Smooth muscle cell of the brain vasculature (primary cell): ENCODE measurements at regions not wholly inside any gene's neighbourhood (a gene's known extent, or its start where the extent isn't known, plus 50 kb on each side); places are given as distances from the start of the nearest gene placed in this dataset.
"Not testable (repeated sequence)": the region's sequence is repeated elsewhere in the genome, so short reads cannot be mapped to it uniquely, and the experiment has no call there.

ENCODE experiments used
- DNase-seq: peaks from one replicate; pipeline ENCODE4 v3.0.0-alpha.2; 2012; ENCODE audit warnings: low read depth, low spot score

GRCh38 chr16:27638833-27639560 is 89.1 kb downstream of the KATNIP start:
- no peak for DNase-seq

- DNase-seq, result peak; percentile 37
Observed at GRCh38 chr16:27639561-27640276, 89.8 kb downstream of the KATNIP start.

GRCh38 chr16:27640277-27640600 is 90.3 kb downstream of the KATNIP start:
- no peak for DNase-seq

DNA sequence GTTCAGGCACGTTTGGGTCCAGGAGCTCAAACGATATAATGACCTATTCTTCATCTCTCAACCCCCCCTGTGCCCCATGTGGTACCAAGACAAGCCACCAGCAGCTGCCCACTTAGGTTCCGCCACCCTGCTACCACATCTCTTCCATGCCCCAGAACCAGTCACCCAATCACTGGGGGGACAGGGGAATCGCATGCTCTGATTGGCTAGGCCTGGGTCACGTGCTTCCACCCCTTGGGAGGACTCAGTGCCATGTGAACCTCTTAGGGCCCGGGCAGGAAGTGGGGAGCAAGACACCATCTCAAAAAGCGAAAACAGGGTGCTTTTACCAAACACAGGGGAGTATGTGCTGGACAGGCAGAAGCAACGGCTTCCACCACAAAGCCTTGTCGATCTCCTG is 91.3 kb downstream of the KATNIP start:
- no peak for DNase-seq

GRCh38 chr16:27641734-27642415 is 91.9 kb downstream of the KATNIP start:
- DNase-seq, result not testable (repeated sequence)

- DNase-seq, result no peak
Observed at GRCh38 chr16:27642756-27643155, 92.8 kb downstream of the KATNIP start.

DNA sequence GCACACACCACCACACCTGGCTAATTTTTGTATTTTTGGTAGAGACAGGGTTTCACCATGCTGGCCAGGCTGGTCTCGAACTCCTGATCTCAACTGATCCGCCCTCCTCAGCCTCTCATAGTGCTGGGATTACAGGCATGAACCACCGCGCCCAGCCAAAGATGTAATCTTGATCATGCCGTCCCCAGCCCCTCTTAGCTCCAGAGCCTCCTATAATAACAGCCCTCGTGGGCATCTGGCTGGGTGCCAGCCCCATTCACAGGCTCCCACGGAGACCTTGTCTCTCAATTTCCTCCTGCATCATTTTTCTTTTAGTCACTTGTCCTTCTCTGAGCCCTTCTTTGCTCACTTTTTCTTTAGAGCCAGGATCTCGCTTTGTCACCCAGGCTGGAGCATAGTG is 94.2 kb downstream of the KATNIP start:
- DNase-seq, result no peak

DNA sequence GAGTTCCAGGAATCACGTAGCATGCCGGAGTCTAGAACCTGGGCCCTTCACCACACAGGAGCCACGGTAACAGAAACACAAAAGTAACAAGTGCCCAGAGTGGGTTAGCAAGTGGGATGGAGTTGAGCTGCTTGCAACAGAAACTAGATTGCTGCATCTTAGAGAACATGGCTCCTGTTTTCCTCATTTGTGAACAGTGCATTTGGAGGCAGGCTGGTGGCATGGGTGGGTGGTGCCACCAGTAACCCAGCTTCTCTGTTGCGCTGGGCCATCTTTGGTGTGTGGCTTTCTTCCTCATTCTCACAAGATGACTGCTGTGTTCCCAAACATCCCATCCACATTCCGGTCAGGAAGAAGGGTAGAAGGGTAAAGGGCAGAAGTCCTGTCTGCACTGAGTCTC is 95.5 kb downstream of the KATNIP start:
- no peak for DNase-seq

- DNase-seq, result no peak
Observed at GRCh38 chr16:27646806-27647205, 96.9 kb downstream of the KATNIP start.

GRCh38 chr16:27649021-27649420 is 99.1 kb downstream of the KATNIP start:
- DNase-seq, result no peak

DNA sequence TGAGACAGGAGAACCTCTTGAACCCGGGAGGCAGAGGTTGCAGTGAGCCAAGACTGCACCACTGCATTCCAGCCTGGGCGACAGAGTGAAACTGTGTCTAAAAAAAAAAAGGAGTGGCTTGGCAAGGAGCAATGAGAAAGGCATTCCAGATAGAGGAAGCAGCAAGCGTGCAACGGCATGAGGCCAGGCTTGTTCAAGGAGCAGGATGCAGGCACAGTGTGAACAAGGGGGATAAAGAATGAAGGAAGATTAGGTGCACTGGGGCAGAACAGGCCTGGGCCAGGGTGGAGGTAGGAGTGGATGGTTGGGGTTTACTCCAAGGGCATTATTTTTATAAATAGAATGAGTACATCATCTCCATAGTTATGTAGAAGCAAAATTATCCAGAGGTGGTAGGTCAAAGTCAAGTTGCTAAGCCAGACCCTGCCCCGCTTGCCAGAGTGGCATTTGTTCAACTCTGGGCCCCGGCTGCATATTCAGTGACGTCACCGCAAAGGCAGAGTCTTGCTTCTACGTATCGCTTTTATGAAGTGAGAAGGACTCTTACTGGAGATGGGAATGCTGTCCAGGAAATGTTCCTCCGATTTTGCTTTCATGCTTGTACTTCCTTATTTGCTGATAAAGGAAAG is 100.2 kb downstream of the KATNIP start:
- DNase-seq, result no peak

GRCh38 chr16:27651301-27651700 is 101.4 kb downstream of the KATNIP start:
- no peak for DNase-seq

GRCh38 chr16:27657811-27658210 is 107.9 kb downstream of the KATNIP start:
- DNase-seq, result no peak

DNA sequence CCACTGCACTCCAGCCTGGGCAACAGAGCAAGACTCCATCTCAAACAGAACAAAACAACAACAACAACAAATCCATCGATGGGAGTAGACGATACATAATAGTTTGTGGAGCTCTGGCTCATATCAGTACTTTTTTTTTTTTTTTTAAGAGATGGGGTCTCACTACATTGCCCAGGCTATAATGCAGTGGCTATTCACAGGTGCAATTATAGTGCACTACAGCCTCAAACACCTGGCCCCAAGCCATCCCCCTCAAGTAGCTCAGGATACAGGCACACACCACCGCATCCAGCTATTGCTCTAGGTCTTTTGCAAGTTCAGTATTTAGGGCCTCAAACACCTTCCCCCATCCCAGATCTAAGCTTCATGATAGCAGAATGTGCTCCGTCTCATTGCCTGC is 110.6 kb downstream of the KATNIP start:
- no peak for DNase-seq

DNA sequence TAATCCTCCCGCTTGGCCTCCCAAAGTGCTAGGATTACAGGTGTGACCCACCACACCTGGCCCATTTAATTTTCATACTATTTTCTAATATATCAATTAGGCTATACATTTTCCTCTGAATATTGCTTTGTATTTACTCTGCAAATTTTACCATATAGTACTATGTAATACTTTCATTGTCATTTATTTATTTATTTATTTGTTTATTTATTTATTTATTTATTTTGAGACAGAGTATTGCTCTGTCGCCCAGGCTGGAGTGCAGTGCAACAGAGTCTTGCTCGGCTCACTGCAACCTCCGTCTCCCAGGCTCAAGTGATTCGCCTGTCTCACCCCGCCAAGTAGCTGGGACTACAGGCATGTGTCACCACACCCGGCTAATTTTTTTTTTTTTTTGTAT is 113.3 kb downstream of the KATNIP start:
- not testable (repeated sequence) for DNase-seq

- DNase-seq, result no peak
Observed at GRCh38 chr16:27665881-27666280, 115.9 kb downstream of the KATNIP start.

GRCh38 chr16:27670071-27670810 is 120.3 kb downstream of the KATNIP start:
- no peak for DNase-seq

DNA sequence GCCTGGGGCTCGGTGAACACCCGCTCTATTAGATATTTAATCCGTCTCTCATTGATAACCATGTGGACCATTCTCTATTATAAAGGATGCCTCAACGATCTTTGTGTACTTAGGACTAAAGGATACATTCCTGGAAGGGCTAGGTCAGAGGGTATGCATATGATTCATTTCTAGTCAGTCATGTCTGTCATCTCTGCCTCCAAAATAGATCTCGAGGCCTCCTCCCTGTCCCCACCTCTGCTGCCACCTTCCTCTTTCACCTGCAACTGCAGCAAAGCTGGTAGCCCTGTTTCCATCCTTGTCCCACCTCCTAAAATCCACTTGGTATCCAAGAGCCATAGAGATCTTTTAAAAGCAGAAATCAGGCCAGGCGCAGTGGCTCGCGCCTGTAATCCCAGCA is 121.5 kb downstream of the KATNIP start:
- no peak for DNase-seq

GRCh38 chr16:27676839-27677238 is 126.9 kb downstream of the KATNIP start:
- no peak for DNase-seq

DNA sequence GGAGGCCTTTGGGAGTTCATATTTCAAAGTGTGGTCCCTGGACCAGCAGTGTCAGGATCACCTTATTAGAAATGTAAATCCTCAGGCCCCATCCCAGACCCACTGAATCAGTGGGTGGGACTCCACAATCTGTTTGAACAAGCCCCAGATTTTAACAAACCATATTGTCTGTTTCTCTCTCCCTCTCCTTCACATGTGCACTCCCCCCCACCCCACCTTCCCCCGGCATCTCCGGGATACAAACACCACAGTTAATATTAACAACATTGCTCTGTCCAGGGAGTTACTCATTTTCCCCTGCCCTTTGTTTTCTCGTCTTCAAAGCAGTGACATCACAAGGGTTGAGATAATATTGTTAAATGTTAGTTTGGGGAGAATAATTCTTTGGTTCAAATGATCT is 127.3 kb downstream of the KATNIP start:
- DNase-seq, result no peak

GRCh38 chr16:27678955-27679354 is 129.0 kb downstream of the KATNIP start:
- no peak for DNase-seq

GRCh38 chr16:27679899-27680298 is 130.0 kb downstream of the KATNIP start:
- no peak for DNase-seq
